ENCODE measurements at regions not wholly inside any gene's neighbourhood (a gene's known extent, or its start where the extent isn't known, plus 50 kb on each side); places are given as distances from the start of the nearest gene placed in this dataset.

DNA sequence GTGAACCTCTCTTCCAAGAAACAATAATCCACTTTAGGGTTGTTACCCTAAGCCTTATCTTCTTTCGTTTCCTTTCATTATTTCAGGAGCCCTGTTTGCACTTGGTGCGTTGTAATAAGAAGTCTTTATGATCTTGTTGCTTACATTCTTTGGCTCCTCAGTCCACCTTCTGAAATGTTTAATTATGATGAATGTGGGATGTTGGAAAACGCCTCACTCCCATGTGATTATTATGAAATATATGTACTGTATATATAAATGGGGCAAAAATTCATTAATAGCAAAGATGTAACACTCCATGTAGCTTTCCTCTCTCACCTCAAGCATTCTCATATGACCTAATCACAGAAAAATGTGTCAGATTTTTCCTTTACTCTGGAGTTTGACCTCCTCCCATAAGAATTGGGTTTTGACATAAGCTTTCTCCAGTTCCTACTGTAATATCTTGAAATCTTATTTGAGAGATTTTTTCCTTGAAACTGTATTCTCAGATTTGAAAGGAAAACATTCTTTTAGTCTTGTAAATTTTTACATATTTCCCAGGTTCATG is 397.2 kb upstream of the FANCL start:
- no peak overlapping the region for H2AFZ ChIP-seq (ENCODE audit: low read length)
- no peak overlapping the region for H3K56ac ChIP-seq (replicated peaks; ENCODE audit: insufficient read length, low read depth, low read length)
- H3K79me2 ChIP-seq (ENCODE audit: control insufficient read depth in 1 of 2, insufficient read depth in 2 of 2, low read length in 2 of 2) = no peaks in the 10 kb centered on the region
- H3K18ac ChIP-seq (ENCODE audit: extremely low read depth, low read length) = no peak overlapping the region
- no peak overlapping the region for H3K9ac ChIP-seq (replicated peaks in 1 of 4; ENCODE audit: extremely low read depth in 1 of 4, low read depth in 3 of 4, low read length in 3 of 4)
- DNase-seq (ENCODE audit: low read depth in 1 of 2, low spot score in 2 of 2) (no peak), FAIRE-seq (no peak)
- no peak overlapping the region for H3K4me3 ChIP-seq (ENCODE audit: extremely low read depth in 1 of 4, insufficient read depth in 2 of 4, low read depth in 3 of 4, low read length in 4 of 4)
- H3K9me3 ChIP-seq (ENCODE audit: insufficient read depth in 2 of 2, low read depth in 1 of 2, low read length in 1 of 2) = no peaks in the 10 kb centered on the region
- no peak overlapping the region for H2BK15ac ChIP-seq (ENCODE audit: low read length)
- H3K4me1 ChIP-seq (replicated peaks in 1 of 4; ENCODE audit: control insufficient read depth in 3 of 4, insufficient read depth in 4 of 4, low read length in 3 of 4) = peaks cover 2 to 17% (median 11%) of the 10 kb centered on the region in 4 experiments; a peak in 5 of 7 replicates
- H2BK120ac ChIP-seq (replicated peaks; ENCODE audit: low read depth, low read length) = no peak overlapping the region
- H4K20me1 ChIP-seq (replicated peaks in 1 of 2; ENCODE audit: control insufficient read depth in 1 of 2, insufficient read depth in 2 of 2, low read length in 2 of 2) = no peaks in the 10 kb centered on the region
- H3K27me3 ChIP-seq (replicated peaks in 1 of 4; ENCODE audit: control insufficient read depth in 3 of 4, extremely low read depth in 1 of 4, insufficient read depth in 3 of 4, low read length in 3 of 4) = no peaks in the 10 kb centered on the region
- H3K4me2 ChIP-seq (ENCODE audit: insufficient read depth in 1 of 2, low read depth in 2 of 2, low read length in 2 of 2) = no peak overlapping the region
- no peak overlapping the region for H4K8ac ChIP-seq (ENCODE audit: extremely low read depth, insufficient read depth, low read length)
- POLR2A ChIA-PET (ENCODE audit: partially characterized antibody) = interaction anchor here (1.3 kb wide), 1 partner anchor 13 kb away, joined by 3 read pairs; no protein-coding TSS in a partner anchor
- H3K4ac ChIP-seq (replicated peaks; ENCODE audit: insufficient read length, low read depth, low read length) = no peak overlapping the region
- CTCF ChIA-PET (ENCODE audit: partially characterized antibody) = interaction anchor here (0.6 kb wide), 1 partner anchor 22 kb away, joined by 3 read pairs; no protein-coding TSS in a partner anchor
- no peaks in the 10 kb centered on the region; the same call in 1 of the 2 replicates for H3K23me2 ChIP-seq (ENCODE audit: low read depth, low read length)
- no peak overlapping the region for H4K91ac ChIP-seq (replicated peaks; ENCODE audit: insufficient read length, low read length)
- no peak overlapping the region for H2AK5ac ChIP-seq (ENCODE audit: low read depth, low read length)
- H2BK12ac ChIP-seq (ENCODE audit: low read depth, low read length) = no peak overlapping the region
- no peak overlapping the region for H2BK20ac ChIP-seq (ENCODE audit: low read length)
- 72% methylated on average over 3 of the region's 3 CpGs; no CpG with 5 or more reads in 1 of the 2 experiments for WGBS, 2 experiments (ENCODE audit: extremely low coverage in 1 of 2, insufficient coverage in 1 of 2, insufficient read length in 1 of 2, insufficient replicate concordance in 2 of 2, low coverage in 1 of 2, low lambda C conversion rate in 2 of 2, missing lambda C conversion rate in 1 of 2)
- H3K36me3 ChIP-seq (ENCODE audit: control insufficient read depth in 2 of 4, insufficient read depth in 4 of 4, low read length in 3 of 4) = no peaks in the 10 kb centered on the region
- TF ChIP-seq HDAC2 (IDR thresholded peaks at IDR 0.05; ENCODE audit: borderline replicate concordance in 1 of 2, low read depth in 2 of 2, low read length in 2 of 2) (no peak), SIRT6 (IDR thresholded peaks at IDR 0.05; ENCODE audit: low read length) (no peak), MAX (IDR thresholded peaks at IDR 0.05) (no peak), SAP30 (IDR thresholded peaks at IDR 0.05; ENCODE audit: insufficient read depth, insufficient replicate concordance, low read length) (no peak), EP300 (IDR thresholded peaks at IDR 0.05; ENCODE audit: borderline replicate concordance in 1 of 2, low read depth in 2 of 2, low read length in 2 of 2) (no peak), SP2 (IDR thresholded peaks at IDR 0.05; ENCODE audit: low read length) (no peak), EGR1 (IDR thresholded peaks at IDR 0.05; ENCODE audit: borderline replicate concordance, low read depth, low read length) (no peak)
- TF ChIP-seq, protein P1, sequence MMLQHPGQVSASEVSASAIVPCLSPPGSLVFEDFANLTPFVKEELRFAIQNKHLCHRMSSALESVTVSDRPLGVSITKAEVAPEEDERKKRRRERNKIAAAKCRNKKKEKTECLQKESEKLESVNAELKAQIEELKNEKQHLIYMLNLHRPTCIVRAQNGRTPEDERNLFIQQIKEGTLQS (IDR thresholded peaks at IDR 0.05; ENCODE audit: insufficient read depth, low read depth, low read length) = no peak
- TF ChIP-seq, protein P2, sequence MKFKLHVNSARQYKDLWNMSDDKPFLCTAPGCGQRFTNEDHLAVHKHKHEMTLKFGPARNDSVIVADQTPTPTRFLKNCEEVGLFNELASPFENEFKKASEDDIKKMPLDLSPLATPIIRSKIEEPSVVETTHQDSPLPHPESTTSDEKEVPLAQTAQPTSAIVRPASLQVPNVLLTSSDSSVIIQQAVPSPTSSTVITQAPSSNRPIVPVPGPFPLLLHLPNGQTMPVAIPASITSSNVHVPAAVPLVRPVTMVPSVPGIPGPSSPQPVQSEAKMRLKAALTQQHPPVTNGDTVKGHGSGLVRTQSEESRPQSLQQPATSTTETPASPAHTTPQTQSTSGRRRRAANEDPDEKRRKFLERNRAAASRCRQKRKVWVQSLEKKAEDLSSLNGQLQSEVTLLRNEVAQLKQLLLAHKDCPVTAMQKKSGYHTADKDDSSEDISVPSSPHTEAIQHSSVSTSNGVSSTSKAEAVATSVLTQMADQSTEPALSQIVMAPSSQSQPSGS (IDR thresholded peaks at IDR 0.05; ENCODE audit: low read length) = no peak
- no peak overlapping the region for H3K27ac ChIP-seq (ENCODE audit: low read depth, low read length)
- no peak overlapping the region for H4K5ac ChIP-seq (ENCODE audit: insufficient read length, low read depth, low read length)
- H3K14ac ChIP-seq (ENCODE audit: insufficient read length) = no peak overlapping the region
- H3K23ac ChIP-seq (ENCODE audit: insufficient read length) = no peak overlapping the region
- H2BK5ac ChIP-seq (ENCODE audit: low read depth, low read length) = no peak overlapping the region
- H3K79me1 ChIP-seq (ENCODE audit: low read depth, low read length) = no peaks in the 10 kb centered on the region
